Liver (tissue), 8 donors: ENCODE measurements at regions not wholly inside any gene's neighbourhood (a gene's known extent, or its start where the extent isn't known, plus 50 kb on each side); places are given as distances from the start of the nearest gene placed in this dataset.

Experiments
- DNase-seq: peaks from one replicate; pipeline ENCODE4 v3.0.0-alpha.2; 2017; ENCODE audit warnings: low spot score
- H3K27ac ChIP-seq, 2 donors: one replicate each; pipeline ENCODE4 v1.7.0; 2013; ENCODE audit warnings: inconsistent platforms in 2 of 2, low read length in 2 of 2, control low read depth in 1 of 2, low read depth in 1 of 2, mild to moderate bottlenecking in 1 of 2
- H3K27me3 ChIP-seq, 4 donors: one replicate each; pipeline versions ENCODE4 v1.6.1 to v1.7.0; 2013; ENCODE audit warnings: low read length in 3 of 4, inconsistent platforms in 1 of 4, mild to moderate bottlenecking in 1 of 4, moderate library complexity in 1 of 4; ENCODE audit not compliant: control insufficient read depth in 4 of 4, insufficient read depth in 4 of 4
- H3K36me3 ChIP-seq, 4 donors: one replicate each; pipeline versions ENCODE4 v1.6.1 to v1.7.0; 2013; ENCODE audit warnings: low read length in 3 of 4, mild to moderate bottlenecking in 3 of 4, low read depth in 1 of 4, moderate library complexity in 1 of 4; ENCODE audit not compliant: control insufficient read depth in 4 of 4, insufficient read depth in 3 of 4
- H3K4me1 ChIP-seq, 4 donors: one replicate each; pipeline versions ENCODE4 v1.6.1 to v1.7.0; 2013; ENCODE audit warnings: low read length in 3 of 4, mild to moderate bottlenecking in 3 of 4, moderate library complexity in 1 of 4; ENCODE audit not compliant: control insufficient read depth in 4 of 4, insufficient read depth in 4 of 4
- H3K4me3 ChIP-seq, 3 donors: one replicate each; pipeline versions ENCODE4 v1.6.1 to v1.7.0; 2013; ENCODE audit warnings: low read length in 3 of 3, control low read depth in 1 of 3, low read depth in 1 of 3, mild to moderate bottlenecking in 1 of 3
- H3K9ac ChIP-seq, 2 donors: one replicate each; pipeline ENCODE4 v1.7.0; 2013; ENCODE audit warnings: low read length in 2 of 2, mild to moderate bottlenecking in 2 of 2, moderate library complexity in 2 of 2, control low read depth in 1 of 2, low read depth in 1 of 2
- H3K9me3 ChIP-seq, 4 donors: one replicate each; pipeline versions ENCODE4 v1.6.1 to v1.7.0; 2013; ENCODE audit warnings: low read length in 3 of 4; ENCODE audit not compliant: control insufficient read depth in 4 of 4
- CTCF ChIP-seq: fragments of 150-350 bp; IDR thresholded peaks from 2 replicates; pipeline ENCODE4 v1.5.1; 2017; ENCODE audit warnings: improper control_type of control experiment, low read depth, low read length; ENCODE audit not compliant: missing input control
- EGR1 ChIP-seq, 2 donors: IDR thresholded peaks; 2 replicates each; pipeline ENCODE4 v1.6.1; 2016 to 2018; ENCODE audit warnings: antibody characterized with exemption in 2 of 2, low read depth in 2 of 2
- FOXA1 ChIP-seq: IDR thresholded peaks from 2 replicates; pipeline ENCODE4 v1.6.1; 2016; ENCODE audit warnings: antibody characterized with exemption
- FOXA2 ChIP-seq: IDR thresholded peaks from 2 replicates; pipeline ENCODE4 v1.6.1; 2016; ENCODE audit warnings: antibody characterized with exemption
- GABPA ChIP-seq, 2 donors: IDR thresholded peaks in 1 of 2; conservative IDR thresholded peaks in 1 of 2; 2 replicates each; pipeline ENCODE4 v1.6.1; 2016; ENCODE audit warnings: antibody characterized with exemption in 2 of 2, mild to moderate bottlenecking in 1 of 2, moderate library complexity in 1 of 2
- HNF4A ChIP-seq, 2 donors: conservative IDR thresholded peaks; 2 replicates each; pipeline ENCODE4 v1.6.1; 2016; ENCODE audit warnings: antibody characterized with exemption in 2 of 2, mild to moderate bottlenecking in 2 of 2
- HNF4G ChIP-seq: IDR thresholded peaks from 2 replicates; pipeline ENCODE4 v1.6.1; 2016; ENCODE audit warnings: antibody characterized with exemption
- JUND ChIP-seq, 2 donors: IDR thresholded peaks; 2 replicates each; pipeline ENCODE4 v1.6.1; 2016; ENCODE audit warnings: antibody characterized with exemption in 2 of 2
- NR2F2 ChIP-seq: IDR thresholded peaks from 2 replicates; pipeline ENCODE4 v1.6.1; 2016; ENCODE audit warnings: antibody characterized with exemption
- RAD21 ChIP-seq, 2 donors: IDR thresholded peaks; 2 replicates each; pipeline ENCODE4 v1.6.1; 2016; ENCODE audit warnings: antibody characterized with exemption in 2 of 2, mild to moderate bottlenecking in 2 of 2
- SP1 ChIP-seq: IDR thresholded peaks from 2 replicates; pipeline ENCODE4 v1.6.1; 2018; ENCODE audit warnings: antibody characterized with exemption, mild to moderate bottlenecking
- TAF1 ChIP-seq: conservative IDR thresholded peaks from 2 replicates; pipeline ENCODE4 v1.6.1; 2016; ENCODE audit warnings: antibody characterized with exemption, mild to moderate bottlenecking
- YY1 ChIP-seq: IDR thresholded peaks from 2 replicates; pipeline ENCODE4 v1.6.1; 2016; ENCODE audit warnings: antibody characterized with exemption, mild to moderate bottlenecking
- WGBS: extraction: QIAGEN DNeasy Blood & Tissue Kit; methylation state at CpG from one replicate; pipeline ENCODE4 v1.1.7; 2013; 5-methylcytosine and 5-hydroxymethylcytosine counted together
- TF ChIP-seq, protein P1 (sequence below): IDR thresholded peaks from 2 replicates; pipeline ENCODE4 v1.6.1; 2016; ENCODE audit warnings: antibody characterized with exemption
- TF ChIP-seq, protein P2 (sequence below): IDR thresholded peaks from 2 replicates; pipeline ENCODE4 v1.6.1; 2016; ENCODE audit warnings: antibody characterized with exemption
- TF ChIP-seq, protein P3 (sequence below): IDR thresholded peaks from 2 replicates; pipeline ENCODE4 v1.6.1; 2016; ENCODE audit warnings: antibody characterized with exemption
- donor health status: healthy.
- donor health status: healthy.
- donor health status: healthy.
- donor health status: healthy.
- donor health status: healthy.

DNA sequence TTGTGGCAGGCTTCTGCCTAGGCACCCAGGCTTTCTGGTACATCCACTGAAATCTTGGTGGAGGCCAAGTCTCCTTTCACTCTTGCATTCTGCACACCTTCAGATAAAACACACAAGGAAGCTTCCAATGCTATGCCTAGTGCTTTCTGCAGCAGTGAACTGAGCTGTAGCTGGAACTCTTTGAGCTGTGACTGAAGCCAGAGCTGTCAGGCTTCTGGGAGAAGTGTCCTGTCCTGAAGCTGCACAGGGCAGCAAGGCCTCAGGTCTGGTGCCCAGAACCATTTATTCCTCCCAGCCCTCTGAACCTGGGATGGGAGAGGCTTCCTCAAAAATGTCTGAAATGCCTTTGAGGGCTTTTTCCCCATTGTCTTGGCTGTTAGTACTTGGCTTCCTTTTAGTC, 941.7 kb downstream of the LRFN5 start:
- no peaks in the 10 kb centered on the region for H3K27me3 ChIP-seq
- H3K36me3 ChIP-seq, result no peaks in the 10 kb centered on the region
- no peaks in the 10 kb centered on the region for H3K4me1 ChIP-seq
- H3K9me3 ChIP-seq, result no peaks in the 10 kb centered on the region
- DNase-seq, result no peak
- TF ChIP-seq SP1 (no peak), JUND (IDR thresholded peaks at IDR 0.05) (no peak), GABPA (IDR thresholded peaks at IDR 0.05 in 1 of 2, conservative IDR thresholded peaks at IDR 0.05 in 1 of 2) (no peak), TAF1 (no peak), CTCF (no peak), FOXA1 (no peak), HNF4A (conservative IDR thresholded peaks at IDR 0.05) (no peak), RAD21 (IDR thresholded peaks at IDR 0.05) (no peak), NR2F2 (no peak), FOXA2 (no peak)
- TF ChIP-seq, protein P1, sequence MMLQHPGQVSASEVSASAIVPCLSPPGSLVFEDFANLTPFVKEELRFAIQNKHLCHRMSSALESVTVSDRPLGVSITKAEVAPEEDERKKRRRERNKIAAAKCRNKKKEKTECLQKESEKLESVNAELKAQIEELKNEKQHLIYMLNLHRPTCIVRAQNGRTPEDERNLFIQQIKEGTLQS, result no peak
- TF ChIP-seq, protein P2, sequence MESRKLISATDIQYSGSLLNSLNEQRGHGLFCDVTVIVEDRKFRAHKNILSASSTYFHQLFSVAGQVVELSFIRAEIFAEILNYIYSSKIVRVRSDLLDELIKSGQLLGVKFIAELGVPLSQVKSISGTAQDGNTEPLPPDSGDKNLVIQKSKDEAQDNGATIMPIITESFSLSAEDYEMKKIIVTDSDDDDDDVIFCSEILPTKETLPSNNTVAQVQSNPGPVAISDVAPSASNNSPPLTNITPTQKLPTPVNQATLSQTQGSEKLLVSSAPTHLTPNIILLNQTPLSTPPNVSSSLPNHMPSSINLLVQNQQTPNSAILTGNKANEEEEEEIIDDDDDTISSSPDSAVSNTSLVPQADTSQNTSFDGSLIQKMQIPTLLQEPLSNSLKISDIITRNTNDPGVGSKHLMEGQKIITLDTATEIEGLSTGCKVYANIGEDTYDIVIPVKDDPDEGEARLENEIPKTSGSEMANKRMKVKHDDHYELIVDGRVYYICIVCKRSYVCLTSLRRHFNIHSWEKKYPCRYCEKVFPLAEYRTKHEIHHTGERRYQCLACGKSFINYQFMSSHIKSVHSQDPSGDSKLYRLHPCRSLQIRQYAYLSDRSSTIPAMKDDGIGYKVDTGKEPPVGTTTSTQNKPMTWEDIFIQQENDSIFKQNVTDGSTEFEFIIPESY, result no peak
- no peak overlapping the region for H3K27ac ChIP-seq
- H3K9ac ChIP-seq, result no peak overlapping the region
- no peak overlapping the region for H3K4me3 ChIP-seq

GRCh38 chr14:42545636-42546035, 939.0 kb downstream of the LRFN5 start:
- Histone ChIP-seq H3K9ac (no peak overlapping the region), H3K4me3 (no peak overlapping the region), H3K9me3 (no peaks in the 10 kb centered on the region), H3K27ac (no peak overlapping the region), H3K36me3 (no peaks in the 10 kb centered on the region), H3K27me3 (no peaks in the 10 kb centered on the region), H3K4me1 (no peaks in the 10 kb centered on the region)
- TF ChIP-seq, protein P2, result no peak
- TF ChIP-seq TAF1 (no peak), SP1 (no peak), FOXA2 (no peak), CTCF (no peak), HNF4G (no peak), EGR1 (IDR thresholded peaks at IDR 0.05; ENCODE audit: low read depth in 2 of 2) (no peak), GABPA (IDR thresholded peaks at IDR 0.05 in 1 of 2, conservative IDR thresholded peaks at IDR 0.05 in 1 of 2) (no peak), YY1 (no peak), RAD21 (IDR thresholded peaks at IDR 0.05) (no peak), NR2F2 (no peak)
- TF ChIP-seq, protein P1, result no peak
- TF ChIP-seq, protein P3, sequence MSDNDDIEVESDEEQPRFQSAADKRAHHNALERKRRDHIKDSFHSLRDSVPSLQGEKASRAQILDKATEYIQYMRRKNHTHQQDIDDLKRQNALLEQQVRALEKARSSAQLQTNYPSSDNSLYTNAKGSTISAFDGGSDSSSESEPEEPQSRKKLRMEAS, result no peak
- 73% methylated on average over 2 of the region's 2 CpGs for WGBS
- no peak for DNase-seq
